B cell (primary cell): ENCODE measurements at regions not wholly inside any gene's neighbourhood (a gene's known extent, or its start where the extent isn't known, plus 50 kb on each side); places are given as distances from the start of the nearest gene placed in this dataset.

Experiments used
- ATAC-seq: fragments of 200-7000 bp; cut with Tn5 transposase; one replicate; pipeline ENCODE4 v1.10.0; 2021; ENCODE audit warnings: low read depth, mild to moderate bottlenecking, moderate number of reproducible peaks, moderate library complexity
- CTCF ChIA-PET: fragments of 350-600 bp; sonication (Branson Sonifier 250); formaldehyde crosslinking; loops from one replicate; lab custom pipeline; 2021; ENCODE audit warnings: antibody characterized with exemption, inconsistent platforms; lab: Charles Lee
- POLR2A ChIA-PET: fragments of 350-600 bp; sonication (Branson Sonifier 250); formaldehyde crosslinking; loops from one replicate; lab custom pipeline; 2021; ENCODE audit warnings: antibody characterized with exemption; lab: Charles Lee
- DNase-seq: peaks from one replicate; pipeline ENCODE4 v3.0.0; 2013
- H2AFZ ChIP-seq: 2 replicates; pipeline ENCODE4 v1.6.1; 2012; ENCODE audit warnings: mild to moderate bottlenecking, low read depth, low read length; ENCODE audit not compliant: insufficient read depth, poor library complexity, severe bottlenecking
- H3K27ac ChIP-seq, 2 donors: 1 replicate in 1 of 2; 2 replicates in 1 of 2; pipeline ENCODE4 v1.5.1; 2012 to 2013; ENCODE audit warnings: low read length in 2 of 2, mild to moderate bottlenecking in 2 of 2, moderate library complexity in 1 of 2
- H3K27me3 ChIP-seq, 4 experiments: fragments of 200-600 bp in 1 of 4; sonication (generic) in 1 of 4; replicated peaks in 1 of 4; 1 replicate in 2 of 4; 2 replicates in 2 of 4; pipeline versions ENCODE4 v1.6.1 to v1.7.0; 2013 to 2016; ENCODE audit warnings: low read length in 3 of 4, mild to moderate bottlenecking in 2 of 4, mixed read lengths in 1 of 4, moderate library complexity in 1 of 4; ENCODE audit not compliant: insufficient read depth in 4 of 4, control insufficient read depth in 3 of 4; ENCODE audit errors: control extremely low read depth in 1 of 4
- H3K36me3 ChIP-seq, 2 experiments: replicated peaks in 1 of 2; 1 replicate in 1 of 2; 2 replicates in 1 of 2; pipeline versions ENCODE4 v1.6.1 to v1.7.1; 2013; ENCODE audit warnings: low read length in 1 of 2; ENCODE audit not compliant: insufficient read depth in 2 of 2, control insufficient read depth in 1 of 2; ENCODE audit errors: control extremely low read depth in 1 of 2, extremely low read depth in 1 of 2
- H3K4me1 ChIP-seq, 2 donors: fragments of 200-600 bp in 1 of 2; sonication (generic) in 1 of 2; 1 replicate in 1 of 2; 2 replicates in 1 of 2; pipeline versions ENCODE4 v1.5.1 to v1.6.1; 2013 to 2017; ENCODE audit warnings: low read length in 2 of 2; ENCODE audit not compliant: control insufficient read depth in 2 of 2, insufficient read depth in 2 of 2
- H3K4me2 ChIP-seq: replicated peaks from 2 replicates; pipeline ENCODE3; 2012; ENCODE audit warnings: mild to moderate bottlenecking, low read depth, low read length; ENCODE audit not compliant: poor library complexity, severe bottlenecking
- H3K4me3 ChIP-seq, 5 experiments: fragments of 200-600 bp in 1 of 5; sonication (generic) in 1 of 5; 1 replicate in 3 of 5; 2 replicates in 2 of 5; pipeline versions ENCODE4 v1.5.1 to v1.7.0; 2011 to 2016; ENCODE audit warnings: low read length in 4 of 5, mild to moderate bottlenecking in 4 of 5, low read depth in 2 of 5, control low read depth in 1 of 5, moderate library complexity in 1 of 5; ENCODE audit not compliant: insufficient read depth in 1 of 5; ENCODE audit errors: control extremely low read depth in 1 of 5, extremely low read depth in 1 of 5
- H3K79me2 ChIP-seq: fragments of 200-600 bp; sonication (generic); one replicate; pipeline ENCODE4 v1.6.0; 2016; ENCODE audit warnings: low read length; ENCODE audit not compliant: control insufficient read depth, insufficient read depth
- H3K9ac ChIP-seq: fragments of 200-600 bp; sonication (generic); 2 replicates; pipeline ENCODE4 v1.6.1; 2017; ENCODE audit warnings: mild to moderate bottlenecking, low read length, moderate library complexity
- H3K9me3 ChIP-seq, 3 donors: one replicate each; pipeline versions ENCODE4 v1.6.1 to v1.7.1; 2013; ENCODE audit warnings: low read length in 2 of 3; ENCODE audit not compliant: control insufficient read depth in 2 of 3, insufficient read depth in 1 of 3; ENCODE audit errors: control extremely low read depth in 1 of 3
- H4K20me1 ChIP-seq: 2 replicates; pipeline ENCODE4 v1.6.0; 2012; ENCODE audit warnings: mild to moderate bottlenecking, low read length; ENCODE audit not compliant: insufficient read depth, control insufficient read depth, poor library complexity, severe bottlenecking
- H3K27ac Mint-ChIP-seq: one replicate; pipeline ENCODE4 v1.8.0; 2021; ENCODE audit warnings: mixed read lengths
- H3K27me3 Mint-ChIP-seq: one replicate; pipeline ENCODE4 v1.8.0; 2021; ENCODE audit warnings: mixed read lengths
- H3K4me1 Mint-ChIP-seq: one replicate; pipeline ENCODE4 v1.8.0; 2021; ENCODE audit warnings: mixed read lengths
- H3K4me3 Mint-ChIP-seq: one replicate; pipeline ENCODE4 v1.8.0; 2021; ENCODE audit warnings: mixed read lengths
- H3K9me3 Mint-ChIP-seq: one replicate; pipeline ENCODE4 v1.8.0; 2022; ENCODE audit warnings: mixed read lengths; ENCODE audit not compliant: insufficient read depth
- CTCF ChIP-seq: fragments of 200-600 bp; IDR thresholded peaks from one replicate; pipeline ENCODE4 v1.8.0; 2022; ENCODE audit warnings: antibody characterized with exemption, mild to moderate bottlenecking
- EZH2 ChIP-seq: IDR thresholded peaks from 2 replicates; pipeline ENCODE4 v1.6.1; 2012; ENCODE audit warnings: borderline replicate concordance, low read depth, mild to moderate bottlenecking, moderate library complexity, low read length; ENCODE audit not compliant: insufficient read depth, poor library complexity, severe bottlenecking
- WGBS: methylation state at CpG from one replicate; pipeline ENCODE4 v1.1.5; 2013; ENCODE audit warnings: missing lambda C conversion rate; ENCODE audit not compliant: insufficient coverage; 5-methylcytosine and 5-hydroxymethylcytosine counted together
- intact Hi-C: fragments of 100-400 bp; cut with micrococcal nuclease; formaldehyde crosslinking; loops from one replicate; pipeline ENCODE4 v1.10.0; 2022

GRCh38 chr6:140140891-140141290, 766.4 kb upstream of the CITED2 start:
- WGBS: no CpG with 5 or more reads among the region's 1 CpG
- no peaks in the 10 kb centered on the region for H3K9me3 Mint-ChIP-seq
- no peak overlapping the region for H3K27ac ChIP-seq
- intact Hi-C loops: no loop called here
- H3K4me2 ChIP-seq: no peak overlapping the region
- no peaks in the 10 kb centered on the region for H3K36me3 ChIP-seq
- H3K27me3 Mint-ChIP-seq: no peaks in the 10 kb centered on the region
- H3K4me1 ChIP-seq: no peaks in the 10 kb centered on the region
- POLR2A ChIA-PET: no interaction called here
- H3K4me3 Mint-ChIP-seq: no peak overlapping the region
- no peaks in the 10 kb centered on the region for H3K4me1 Mint-ChIP-seq
- no peaks in the 10 kb centered on the region for H3K27me3 ChIP-seq
- H2AFZ ChIP-seq: no peak overlapping the region
- CTCF ChIA-PET: no interaction called here
- no peak overlapping the region for H3K27ac Mint-ChIP-seq
- no peak overlapping the region for H3K4me3 ChIP-seq
- DNase-seq (no peak), ATAC-seq (no peak)
- no peaks in the 10 kb centered on the region for H3K9me3 ChIP-seq
- TF ChIP-seq CTCF (no peak), EZH2 (no peak)
- H3K79me2 ChIP-seq: no peaks in the 10 kb centered on the region
- H3K9ac ChIP-seq: no peak overlapping the region
- H4K20me1 ChIP-seq: no peaks in the 10 kb centered on the region

DNA sequence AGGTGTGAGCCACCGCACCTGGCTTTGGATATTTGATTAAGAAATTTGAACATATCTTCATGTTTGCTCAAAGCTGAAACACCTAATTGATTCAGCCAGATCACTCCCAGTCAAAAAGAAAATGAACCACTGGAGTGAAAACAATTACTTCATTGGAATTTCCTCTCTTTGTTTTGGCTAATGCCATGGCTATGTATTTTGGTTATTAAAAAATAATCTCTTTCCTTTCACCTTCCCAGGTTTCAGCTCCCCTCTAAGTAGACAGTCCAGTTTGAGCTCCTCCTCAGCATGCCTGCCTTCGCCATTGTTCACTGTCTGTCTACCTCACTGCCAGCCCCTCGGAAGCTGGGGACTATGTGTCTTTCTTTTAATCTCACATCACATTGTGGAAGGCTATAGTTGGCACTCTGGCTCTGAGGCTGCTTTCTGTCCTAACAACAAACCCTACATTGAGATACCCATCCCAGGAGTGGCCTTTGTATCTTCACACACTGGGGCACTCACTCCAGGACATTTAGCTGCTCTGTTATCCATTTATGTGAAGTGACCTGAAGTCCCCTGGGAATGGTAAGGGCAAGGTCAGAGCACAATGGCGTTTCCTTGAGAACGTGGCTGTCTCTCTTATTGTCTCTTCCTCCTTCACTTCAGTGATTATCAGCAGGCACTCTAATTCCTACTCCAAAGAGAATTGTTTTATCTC, 764.0 kb upstream of the CITED2 start:
- Histone ChIP-seq H3K36me3 (no peaks in the 10 kb centered on the region), H2AFZ (no peak overlapping the region), H3K9ac (no peak overlapping the region), H3K9me3 (no peaks in the 10 kb centered on the region), H3K4me2 (no peak overlapping the region), H3K79me2 (no peaks in the 10 kb centered on the region), H3K4me3 (no peak overlapping the region), H3K27me3 (no peaks in the 10 kb centered on the region), H4K20me1 (no peaks in the 10 kb centered on the region), H3K27ac (no peak overlapping the region), H3K4me1 (no peaks in the 10 kb centered on the region)
- DNase-seq (no peak), ATAC-seq (no peak)
- WGBS: 72% methylated on average over 2 of the region's 5 CpGs
- ChIA-PET POLR2A (no interaction called here), CTCF (no interaction called here)
- Mint-ChIP-seq H3K4me3 (no peak overlapping the region), H3K27me3 (no peaks in the 10 kb centered on the region), H3K9me3 (peaks cover 6% of the 10 kb centered on the region), H3K27ac (no peak overlapping the region), H3K4me1 (no peaks in the 10 kb centered on the region)
- TF ChIP-seq CTCF: no peak
- no peak for TF ChIP-seq EZH2
- intact Hi-C loops: no loop called here
